ENCODE measurements at regions not wholly inside any gene's neighbourhood (a gene's known extent, or its start where the extent isn't known, plus 50 kb on each side); places are given as distances from the start of the nearest gene placed in this dataset.
"Not testable (repeated sequence)": the region's sequence is repeated elsewhere in the genome, so short reads cannot be mapped to it uniquely, and the experiment has no call there.

GRCh38 chr16:60655514-60656153 is 1380.6 kb downstream of the CDH8 start:
- H3K9me3 ChIP-seq: peaks cover 58% of the 10 kb centered on the region
- DNase-seq (no peak), ATAC-seq (no peak)
- no peak overlapping the region for H3K4me3 ChIP-seq
- no peaks in the 10 kb centered on the region for H3K36me3 ChIP-seq (ENCODE audit: low read depth)
- TF ChIP-seq CTCF (IDR thresholded peaks at IDR 0.05): no peak
- intact Hi-C loops (cut with DNase I, micrococcal nuclease): no loop called here
- no peaks in the 10 kb centered on the region for H3K4me1 ChIP-seq (ENCODE audit: low read depth)

DNA sequence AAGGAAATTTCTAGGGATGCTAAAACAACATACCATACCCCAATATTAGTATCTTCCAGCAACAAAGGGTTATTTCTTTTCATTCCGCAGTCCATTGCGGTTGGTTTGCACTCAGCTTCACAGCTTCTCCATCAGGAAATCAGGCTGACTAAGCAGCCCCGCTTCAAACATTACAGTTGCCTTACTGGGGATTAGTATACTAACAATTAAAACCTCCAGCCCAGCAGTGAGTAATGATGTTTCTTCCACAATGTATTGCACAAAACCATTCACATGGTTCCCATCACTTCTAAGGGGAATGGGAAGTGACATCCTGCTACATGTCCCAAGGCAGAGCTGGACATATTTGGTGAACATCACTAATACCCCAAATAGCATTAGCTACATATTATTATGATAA is 1384.9 kb downstream of the CDH8 start:
- H3K4me1 ChIP-seq (ENCODE audit: low read depth): no peaks in the 10 kb centered on the region
- no peak for TF ChIP-seq CTCF (IDR thresholded peaks at IDR 0.05)
- no peak overlapping the region for H3K4me3 ChIP-seq
- H3K9me3 ChIP-seq: peaks cover 39% of the 10 kb centered on the region
- no peaks in the 10 kb centered on the region for H3K36me3 ChIP-seq (ENCODE audit: low read depth)
- ATAC-seq: no peak
- DNase-seq: no peak
- intact Hi-C loops (cut with DNase I, micrococcal nuclease): no loop called here

- Histone ChIP-seq H3K9me3 (peaks cover 29% of the 10 kb centered on the region), H3K36me3 (ENCODE audit: low read depth) (no peaks in the 10 kb centered on the region), H3K4me1 (ENCODE audit: low read depth) (no peaks in the 10 kb centered on the region), H3K4me3 (no peak overlapping the region)
- no peak for DNase-seq
- intact Hi-C loops (cut with DNase I, micrococcal nuclease): no loop called here
- ATAC-seq: no peak
- no peak for TF ChIP-seq CTCF (IDR thresholded peaks at IDR 0.05)
Observed at GRCh38 chr16:60648290-60648689, 1387.9 kb downstream of the CDH8 start.

DNA sequence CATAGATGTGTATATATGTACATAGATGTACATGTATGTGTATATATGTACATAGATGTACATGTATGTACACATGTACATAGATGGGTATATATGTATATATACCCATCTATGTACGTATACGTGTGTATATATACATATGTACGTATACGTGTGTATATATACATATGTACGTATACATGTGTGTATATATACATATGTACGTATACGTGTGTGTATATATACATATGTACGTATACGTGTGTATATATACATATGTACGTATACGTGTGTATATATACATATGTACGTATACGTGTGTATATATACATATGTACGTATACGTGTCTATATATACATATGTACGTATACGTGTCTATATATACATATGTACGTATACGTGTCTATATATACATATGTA is 1388.8 kb downstream of the CDH8 start:
- H3K36me3 ChIP-seq (ENCODE audit: low read depth); H3K4me1 ChIP-seq (ENCODE audit: low read depth); DNase-seq; H3K4me3 ChIP-seq; ATAC-seq; intact Hi-C loops (cut with DNase I, micrococcal nuclease): not testable (repeated sequence)
- peaks cover 31% of the 10 kb centered on the region for H3K9me3 ChIP-seq

GRCh38 chr16:60646631-60647030 is 1389.6 kb downstream of the CDH8 start:
- Histone ChIP-seq H3K9me3 (peaks cover 31% of the 10 kb centered on the region), H3K36me3 (ENCODE audit: low read depth) (no peaks in the 10 kb centered on the region), H3K4me3 (no peak overlapping the region), H3K4me1 (ENCODE audit: low read depth) (no peaks in the 10 kb centered on the region)
- intact Hi-C loops (cut with DNase I, micrococcal nuclease): no loop called here
- DNase-seq (no peak), ATAC-seq (no peak)
- TF ChIP-seq CTCF (IDR thresholded peaks at IDR 0.05): no peak

GRCh38 chr16:60645541-60645940 is 1390.7 kb downstream of the CDH8 start:
- ATAC-seq (no peak), DNase-seq (no peak)
- no peaks in the 10 kb centered on the region for H3K36me3 ChIP-seq (ENCODE audit: low read depth)
- H3K4me3 ChIP-seq: no peak overlapping the region
- peaks cover 33% of the 10 kb centered on the region for H3K9me3 ChIP-seq
- no peak for TF ChIP-seq CTCF (IDR thresholded peaks at IDR 0.05)
- intact Hi-C loops (cut with DNase I, micrococcal nuclease): no loop called here
- no peaks in the 10 kb centered on the region for H3K4me1 ChIP-seq (ENCODE audit: low read depth)

Measured in mucosa of descending colon (tissue), 3 donors.